MG63 (cell line): ENCODE measurements at regions not wholly inside any gene's neighbourhood (a gene's known extent, or its start where the extent isn't known, plus 50 kb on each side); places are given as distances from the start of the nearest gene placed in this dataset.
A peak's percentile ranks its signal among the peaks of the same experiment; 100 is the strongest.

Experiments
- DNase-seq: peaks from one replicate; pipeline ENCODE4 v3.0.0-alpha.2; 2020
- H3K27me3 ChIP-seq: fragments of 250-450 bp; sonication (Bioruptor Pico); 2 replicates; pipeline ENCODE4 v1.5.1; 2020; ENCODE audit warnings: mild to moderate bottlenecking, moderate library complexity
- H3K36me3 ChIP-seq: fragments of 250-450 bp; sonication (Bioruptor Pico); 2 replicates; pipeline ENCODE4 v1.5.1; 2020; ENCODE audit warnings: mild to moderate bottlenecking, moderate library complexity
- H3K4me3 ChIP-seq: fragments of 250-450 bp; sonication (Bioruptor Pico); 2 replicates; pipeline ENCODE4 v1.5.1; 2020; ENCODE audit warnings: mild to moderate bottlenecking, moderate library complexity
- H3K9me3 ChIP-seq: fragments of 250-450 bp; sonication (Bioruptor Pico); 2 replicates; pipeline ENCODE4 v1.5.1; 2020; ENCODE audit warnings: mild to moderate bottlenecking, moderate library complexity

GRCh38 chrX:139112432-139112831 lies 400.9 kb upstream of the FGF13 start:
- Histone ChIP-seq H3K4me3 (no peak overlapping the region), H3K9me3 (no peaks in the 10 kb centered on the region), H3K27me3 (no peaks in the 10 kb centered on the region), H3K36me3 (no peaks in the 10 kb centered on the region)
- peak; percentile 45 for DNase-seq

- H3K4me3 ChIP-seq, result no peak overlapping the region
- H3K36me3 ChIP-seq, result no peaks in the 10 kb centered on the region
- H3K27me3 ChIP-seq, result no peaks in the 10 kb centered on the region
- H3K9me3 ChIP-seq, result no peaks in the 10 kb centered on the region
- peak; percentile 48 for DNase-seq
Measured at GRCh38 chrX:139106069-139106468, 394.6 kb upstream of the FGF13 start.

- Histone ChIP-seq H3K9me3 (no peaks in the 10 kb centered on the region), H3K27me3 (no peaks in the 10 kb centered on the region), H3K4me3 (no peak overlapping the region), H3K36me3 (no peaks in the 10 kb centered on the region)
- DNase-seq, result no peak
Measured at GRCh38 chrX:139094671-139095592, 383.4 kb upstream of the FGF13 start.

- H3K36me3 ChIP-seq, result no peaks in the 10 kb centered on the region
- no peak for DNase-seq
Measured at GRCh38 chrX:139093201-139093600, 381.7 kb upstream of the FGF13 start.

GRCh38 chrX:139091878-139092277 lies 380.4 kb upstream of the FGF13 start:
- H3K36me3 ChIP-seq, result no peaks in the 10 kb centered on the region
- H3K9me3 ChIP-seq, result no peaks in the 10 kb centered on the region
- no peak for DNase-seq
- no peak overlapping the region for H3K4me3 ChIP-seq
- H3K27me3 ChIP-seq, result no peaks in the 10 kb centered on the region

More at GRCh38 chrX:139093201-139093600, 381.7 kb upstream of the FGF13 start:
- no peaks in the 10 kb centered on the region for H3K9me3 ChIP-seq
- no peaks in the 10 kb centered on the region for H3K27me3 ChIP-seq
- H3K4me3 ChIP-seq, result no peak overlapping the region

GRCh38 chrX:139091066-139091465 lies 379.5 kb upstream of the FGF13 start:
- Histone ChIP-seq H3K27me3 (no peaks in the 10 kb centered on the region), H3K4me3 (no peak overlapping the region), H3K9me3 (no peaks in the 10 kb centered on the region), H3K36me3 (no peaks in the 10 kb centered on the region)
- no peak for DNase-seq

- Histone ChIP-seq H3K27me3 (no peaks in the 10 kb centered on the region), H3K36me3 (no peaks in the 10 kb centered on the region), H3K9me3 (no peaks in the 10 kb centered on the region), H3K4me3 (no peak overlapping the region)
- DNase-seq, result no peak
Measured at GRCh38 chrX:139086246-139086645, 374.7 kb upstream of the FGF13 start.

- Histone ChIP-seq H3K36me3 (no peaks in the 10 kb centered on the region), H3K4me3 (no peak overlapping the region), H3K9me3 (no peaks in the 10 kb centered on the region), H3K27me3 (no peaks in the 10 kb centered on the region)
- DNase-seq, result no peak
Measured at GRCh38 chrX:139085404-139085803, 373.9 kb upstream of the FGF13 start.

- H3K27me3 ChIP-seq, result no peaks in the 10 kb centered on the region
- no peak for DNase-seq
Measured at GRCh38 chrX:139083191-139083590, 371.7 kb upstream of the FGF13 start.

GRCh38 chrX:139081965-139082364 lies 370.4 kb upstream of the FGF13 start:
- no peak for DNase-seq
- Histone ChIP-seq H3K4me3 (no peak overlapping the region), H3K36me3 (no peaks in the 10 kb centered on the region), H3K9me3 (no peaks in the 10 kb centered on the region), H3K27me3 (no peaks in the 10 kb centered on the region)

More at GRCh38 chrX:139083191-139083590, 371.7 kb upstream of the FGF13 start:
- H3K4me3 ChIP-seq, result no peak overlapping the region
- H3K9me3 ChIP-seq, result no peaks in the 10 kb centered on the region
- H3K36me3 ChIP-seq, result no peaks in the 10 kb centered on the region

GRCh38 chrX:139079789-139080188 lies 368.3 kb upstream of the FGF13 start:
- H3K9me3 ChIP-seq, result no peaks in the 10 kb centered on the region
- H3K27me3 ChIP-seq, result no peaks in the 10 kb centered on the region
- H3K36me3 ChIP-seq, result no peaks in the 10 kb centered on the region
- no peak for DNase-seq
- H3K4me3 ChIP-seq, result no peak overlapping the region

- H3K27me3 ChIP-seq, result no peaks in the 10 kb centered on the region
- no peak overlapping the region for H3K4me3 ChIP-seq
- H3K9me3 ChIP-seq, result no peaks in the 10 kb centered on the region
- no peaks in the 10 kb centered on the region for H3K36me3 ChIP-seq
- no peak for DNase-seq
Measured at GRCh38 chrX:139078761-139079280, 367.3 kb upstream of the FGF13 start.

GRCh38 chrX:139078342-139078741 lies 366.8 kb upstream of the FGF13 start:
- Histone ChIP-seq H3K27me3 (no peaks in the 10 kb centered on the region), H3K9me3 (no peaks in the 10 kb centered on the region), H3K36me3 (no peaks in the 10 kb centered on the region), H3K4me3 (no peak overlapping the region)
- DNase-seq, result no peak

- Histone ChIP-seq H3K36me3 (no peaks in the 10 kb centered on the region), H3K4me3 (no peak overlapping the region), H3K9me3 (no peaks in the 10 kb centered on the region), H3K27me3 (no peaks in the 10 kb centered on the region)
- no peak for DNase-seq
Measured at GRCh38 chrX:139077281-139078250, 366.0 kb upstream of the FGF13 start.

GRCh38 chrX:139063364-139063763 lies 351.8 kb upstream of the FGF13 start:
- Histone ChIP-seq H3K36me3 (no peaks in the 10 kb centered on the region), H3K4me3 (no peak overlapping the region), H3K27me3 (no peaks in the 10 kb centered on the region), H3K9me3 (no peaks in the 10 kb centered on the region)
- no peak for DNase-seq

GRCh38 chrX:139058831-139059495 lies 347.4 kb upstream of the FGF13 start:
- Histone ChIP-seq H3K4me3 (no peak overlapping the region), H3K36me3 (no peaks in the 10 kb centered on the region), H3K27me3 (no peaks in the 10 kb centered on the region), H3K9me3 (no peaks in the 10 kb centered on the region)
- peak; percentile 11 for DNase-seq
